GM12874 (cell line): ENCODE measurements at regions not wholly inside any gene's neighbourhood (a gene's known extent, or its start where the extent isn't known, plus 50 kb on each side); places are given as distances from the start of the nearest gene placed in this dataset.

Experiments used
- TF ChIP-seq, protein P1 (sequence below): IDR thresholded peaks from 2 replicates; pipeline ENCODE4 v1.5.1; 2011; ENCODE audit warnings: low read depth, mild to moderate bottlenecking, control low read depth, low read length, moderate library complexity; ENCODE audit not compliant: insufficient read depth

DNA sequence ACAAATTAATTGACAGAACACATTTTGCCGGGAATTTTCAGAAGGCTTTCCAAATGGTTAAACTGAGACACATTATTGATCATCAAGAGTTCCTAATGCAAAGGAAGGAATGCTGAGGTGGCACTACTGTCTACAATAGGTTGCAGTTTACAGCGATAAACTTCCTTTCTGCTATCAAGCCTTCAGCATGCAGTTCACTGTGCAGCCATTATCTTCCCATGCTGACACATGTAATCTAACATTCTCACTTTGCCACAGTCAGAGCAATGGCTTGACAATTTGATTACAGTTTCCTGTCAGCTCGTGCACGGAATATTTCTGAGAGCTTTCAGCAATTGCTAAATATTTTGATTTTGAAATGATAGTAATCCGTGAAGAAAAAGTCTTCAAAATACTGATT lies 166.9 kb upstream of the PRMT6 start:
- TF ChIP-seq, protein P1, sequence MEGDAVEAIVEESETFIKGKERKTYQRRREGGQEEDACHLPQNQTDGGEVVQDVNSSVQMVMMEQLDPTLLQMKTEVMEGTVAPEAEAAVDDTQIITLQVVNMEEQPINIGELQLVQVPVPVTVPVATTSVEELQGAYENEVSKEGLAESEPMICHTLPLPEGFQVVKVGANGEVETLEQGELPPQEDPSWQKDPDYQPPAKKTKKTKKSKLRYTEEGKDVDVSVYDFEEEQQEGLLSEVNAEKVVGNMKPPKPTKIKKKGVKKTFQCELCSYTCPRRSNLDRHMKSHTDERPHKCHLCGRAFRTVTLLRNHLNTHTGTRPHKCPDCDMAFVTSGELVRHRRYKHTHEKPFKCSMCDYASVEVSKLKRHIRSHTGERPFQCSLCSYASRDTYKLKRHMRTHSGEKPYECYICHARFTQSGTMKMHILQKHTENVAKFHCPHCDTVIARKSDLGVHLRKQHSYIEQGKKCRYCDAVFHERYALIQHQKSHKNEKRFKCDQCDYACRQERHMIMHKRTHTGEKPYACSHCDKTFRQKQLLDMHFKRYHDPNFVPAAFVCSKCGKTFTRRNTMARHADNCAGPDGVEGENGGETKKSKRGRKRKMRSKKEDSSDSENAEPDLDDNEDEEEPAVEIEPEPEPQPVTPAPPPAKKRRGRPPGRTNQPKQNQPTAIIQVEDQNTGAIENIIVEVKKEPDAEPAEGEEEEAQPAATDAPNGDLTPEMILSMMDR, result no peak

DNA sequence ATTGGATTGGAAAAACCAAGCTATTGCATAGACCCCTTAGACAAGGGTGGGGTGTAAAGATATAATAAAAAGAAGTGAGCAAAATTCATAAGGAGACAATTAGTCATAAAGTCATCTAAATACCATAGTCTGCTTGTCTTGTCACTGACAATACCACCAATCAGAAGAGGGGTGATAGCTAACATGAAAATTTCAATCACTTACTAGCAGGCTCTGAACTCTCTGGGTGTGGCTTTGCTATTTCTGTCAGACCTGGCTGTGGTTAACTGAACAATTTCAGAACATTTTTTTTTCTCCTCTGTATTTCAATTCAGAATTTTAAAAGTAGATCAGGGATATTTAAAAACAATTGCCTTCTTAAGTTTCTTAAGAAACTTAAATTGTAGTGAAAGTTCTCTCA lies 158.5 kb upstream of the PRMT6 start:
- TF ChIP-seq, protein P1, result no peak

DNA sequence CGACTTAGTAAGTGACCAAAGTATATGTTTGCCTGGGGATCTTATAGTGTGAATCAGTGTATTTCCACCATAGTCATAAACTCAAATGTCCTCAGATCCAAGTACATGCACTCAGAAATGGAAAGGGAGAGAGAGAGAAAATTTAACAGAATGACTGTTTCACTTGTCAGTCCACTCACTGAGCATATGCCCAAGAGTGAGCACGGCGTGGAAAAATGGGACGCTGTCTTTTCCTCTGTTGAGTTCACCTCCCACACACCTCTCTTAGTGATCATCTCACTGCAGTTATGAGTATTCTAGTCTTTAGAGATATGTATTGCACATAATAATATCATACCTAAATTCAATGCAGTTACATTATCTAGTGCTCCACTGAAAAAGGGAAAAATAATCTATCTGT lies 156.8 kb upstream of the PRMT6 start:
- TF ChIP-seq, protein P1, result no peak

DNA sequence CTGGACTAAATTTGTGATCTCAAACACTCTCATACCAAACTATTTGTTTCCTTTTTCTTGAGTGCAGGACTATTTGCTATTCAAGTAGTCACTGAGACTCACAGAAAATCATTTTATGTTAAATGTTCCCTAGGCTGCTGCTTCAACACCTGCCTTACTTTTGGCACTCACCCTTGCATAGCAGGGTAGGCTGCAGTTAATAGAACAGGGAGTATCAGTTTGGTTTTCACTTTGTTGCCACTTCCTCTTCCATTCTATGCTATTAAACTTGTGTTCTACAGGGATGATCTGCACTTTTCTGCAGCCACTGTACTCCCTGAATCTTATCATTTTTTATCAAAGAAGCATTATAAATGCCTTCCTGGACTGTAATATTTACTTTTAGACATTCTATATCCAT lies 148.7 kb upstream of the PRMT6 start:
- TF ChIP-seq, protein P1, result no peak

DNA sequence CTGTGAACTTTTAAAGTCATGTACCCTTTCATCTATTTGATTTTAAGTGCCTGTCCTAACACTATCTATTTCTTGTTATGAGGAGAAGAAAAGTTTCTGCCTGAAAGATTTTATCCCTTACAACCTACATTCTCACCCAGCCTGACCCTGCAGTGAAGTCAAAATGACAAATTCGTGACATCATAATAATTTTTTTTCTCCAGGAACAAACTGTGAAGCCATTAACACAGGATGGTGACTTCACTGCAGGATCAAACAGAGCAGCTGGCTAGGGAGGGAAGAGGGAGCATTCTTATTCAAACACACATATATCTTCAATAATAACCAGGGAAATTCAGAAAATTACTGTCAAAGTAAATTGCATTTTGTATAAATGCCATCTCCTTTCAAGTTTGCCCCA lies 147.8 kb upstream of the PRMT6 start:
- TF ChIP-seq, protein P1, result no peak

DNA sequence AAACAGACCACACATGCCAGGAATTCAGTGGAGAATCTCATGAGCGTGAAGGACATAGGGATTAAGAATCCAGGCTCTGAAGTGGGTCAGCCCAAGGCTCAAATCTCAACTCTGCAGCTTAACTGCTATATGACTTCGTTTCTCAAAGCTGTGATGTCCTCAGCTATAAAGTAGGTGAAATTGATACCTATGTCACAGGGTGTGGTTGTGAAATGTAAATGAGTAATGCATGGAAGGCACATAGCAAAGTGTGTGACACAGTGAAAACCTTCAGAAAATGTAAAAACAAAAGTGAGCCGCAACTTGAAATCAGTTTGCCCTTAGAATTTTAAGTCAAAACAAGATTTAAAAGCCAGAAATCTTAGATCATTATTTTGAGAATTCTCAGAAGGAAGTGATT lies 145.7 kb upstream of the PRMT6 start:
- TF ChIP-seq, protein P1, result no peak

DNA sequence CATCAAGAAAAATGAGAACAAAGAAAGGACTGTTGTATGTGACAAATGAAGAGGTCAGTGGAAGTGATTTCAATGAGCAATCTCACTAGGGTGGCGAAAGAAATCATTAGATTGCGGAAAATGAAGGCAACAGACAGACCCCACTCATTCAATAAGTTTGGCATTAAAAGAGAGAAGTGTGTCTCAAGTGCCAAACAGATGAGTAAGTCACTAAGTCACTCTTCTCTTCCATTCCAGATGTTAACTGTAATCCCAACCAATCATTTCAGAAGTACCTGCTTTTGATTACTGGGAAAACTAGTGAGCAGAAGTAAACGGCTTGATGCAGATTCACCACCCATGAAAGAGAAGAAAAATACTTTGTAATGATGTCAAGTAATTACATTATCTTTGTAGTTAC lies 144.3 kb upstream of the PRMT6 start:
- TF ChIP-seq, protein P1, result no peak

DNA sequence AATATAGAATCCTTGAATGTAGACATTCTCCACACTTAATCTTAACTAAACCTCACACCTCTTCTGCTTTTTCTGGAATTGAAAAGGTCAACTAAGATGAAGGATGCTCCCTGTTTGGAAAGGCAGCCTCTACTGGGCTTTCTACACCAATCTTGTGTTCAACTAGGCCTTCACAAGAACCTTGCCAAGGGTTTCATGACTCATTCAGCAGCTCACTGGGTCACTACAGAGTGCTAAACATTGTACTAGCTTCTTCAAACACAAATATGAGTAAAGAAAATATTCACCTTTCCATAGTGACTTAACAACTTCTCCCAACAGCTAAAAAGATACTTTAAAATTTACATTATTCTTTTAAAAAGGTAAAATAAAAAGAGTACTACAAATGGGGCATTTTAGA lies 135.3 kb upstream of the PRMT6 start:
- TF ChIP-seq, protein P1, result no peak
